ENCODE measurements at regions not wholly inside any gene's neighbourhood (a gene's known extent, or its start where the extent isn't known, plus 50 kb on each side); places are given as distances from the start of the nearest gene placed in this dataset.

DNA sequence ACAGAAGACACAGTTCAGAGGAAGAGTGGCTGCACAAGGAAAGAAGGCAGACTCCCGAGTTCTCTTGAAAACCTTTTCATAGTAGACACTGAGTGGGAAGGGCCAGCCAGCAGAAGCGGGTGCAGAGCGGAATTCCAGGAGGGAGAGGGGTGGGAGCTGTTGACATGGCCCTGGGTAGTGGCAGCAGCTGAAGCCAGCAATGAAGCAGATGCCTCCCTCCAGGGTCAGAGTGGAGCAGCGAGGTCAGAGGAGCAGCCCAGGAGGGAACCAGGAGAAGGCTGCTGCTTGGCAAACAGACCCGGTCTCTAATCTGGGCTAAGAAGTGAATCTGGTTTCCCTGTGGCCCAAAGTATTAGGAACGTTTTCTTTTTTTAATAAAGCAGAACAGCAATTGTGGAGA, 73.9 kb upstream of the SPATA13 start:
- TF ChIP-seq, protein P1, sequence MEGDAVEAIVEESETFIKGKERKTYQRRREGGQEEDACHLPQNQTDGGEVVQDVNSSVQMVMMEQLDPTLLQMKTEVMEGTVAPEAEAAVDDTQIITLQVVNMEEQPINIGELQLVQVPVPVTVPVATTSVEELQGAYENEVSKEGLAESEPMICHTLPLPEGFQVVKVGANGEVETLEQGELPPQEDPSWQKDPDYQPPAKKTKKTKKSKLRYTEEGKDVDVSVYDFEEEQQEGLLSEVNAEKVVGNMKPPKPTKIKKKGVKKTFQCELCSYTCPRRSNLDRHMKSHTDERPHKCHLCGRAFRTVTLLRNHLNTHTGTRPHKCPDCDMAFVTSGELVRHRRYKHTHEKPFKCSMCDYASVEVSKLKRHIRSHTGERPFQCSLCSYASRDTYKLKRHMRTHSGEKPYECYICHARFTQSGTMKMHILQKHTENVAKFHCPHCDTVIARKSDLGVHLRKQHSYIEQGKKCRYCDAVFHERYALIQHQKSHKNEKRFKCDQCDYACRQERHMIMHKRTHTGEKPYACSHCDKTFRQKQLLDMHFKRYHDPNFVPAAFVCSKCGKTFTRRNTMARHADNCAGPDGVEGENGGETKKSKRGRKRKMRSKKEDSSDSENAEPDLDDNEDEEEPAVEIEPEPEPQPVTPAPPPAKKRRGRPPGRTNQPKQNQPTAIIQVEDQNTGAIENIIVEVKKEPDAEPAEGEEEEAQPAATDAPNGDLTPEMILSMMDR (IDR thresholded peaks at IDR 0.05; ENCODE audit: low read depth, low read length), result no peak
- TF ChIP-seq EZH2phosphoT487 (IDR thresholded peaks at IDR 0.05; ENCODE audit: low read depth), result no peak

Data from OCI-LY3 (cell line).